Right cardiac atrium (tissue), 5 donors: ENCODE measurements at regions not wholly inside any gene's neighbourhood (a gene's known extent, or its start where the extent isn't known, plus 50 kb on each side); places are given as distances from the start of the nearest gene placed in this dataset.

Source experiments
- ATAC-seq, 2 donors: fragments of 200-7000 bp; cut with Tn5 transposase; one replicate each; pipeline versions ENCODE4 v1.8.0 to v1.9.1; 2020; ENCODE audit warnings: moderate library complexity in 2 of 2, mild to moderate bottlenecking in 1 of 2
- DNase-seq, 3 donors: peaks; one replicate each; pipeline ENCODE4 v3.0.0-alpha.2; 2020
- H3K27ac ChIP-seq: one replicate; pipeline ENCODE4 v1.5.1; 2013; ENCODE audit warnings: mild to moderate bottlenecking, low read length, control low read depth, moderate library complexity
- H3K27me3 ChIP-seq: one replicate; pipeline ENCODE4 v1.6.1; 2013; ENCODE audit not compliant: control insufficient read depth, insufficient read depth
- H3K4me1 ChIP-seq: one replicate; pipeline ENCODE4 v1.6.1; 2013; ENCODE audit warnings: low read length; ENCODE audit not compliant: control insufficient read depth, insufficient read depth
- H3K4me3 ChIP-seq: one replicate; pipeline ENCODE4 v1.5.1; 2013; ENCODE audit warnings: low read length, control low read depth
- H3K9me3 ChIP-seq: one replicate; pipeline ENCODE4 v1.6.1; 2013; ENCODE audit warnings: low read length; ENCODE audit not compliant: control insufficient read depth
- WGBS: extraction: QIAGEN DNeasy Blood & Tissue Kit; methylation state at CpG from one replicate; pipeline ENCODE4 v1.1.7; 2013; 5-methylcytosine and 5-hydroxymethylcytosine counted together
- intact Hi-C, 4 donors: fragments of 100-400 bp; cut with DNase I; formaldehyde crosslinking; loops; one replicate each; pipeline versions ENCODE4 v1.11.0 to v1.14.0; 2022 to 2023
- donor health status: healthy with polysubstance abuse.
- donor health status: DM: no; HTN: yes; CAD: no.
- donor health status: DM: no; HTN: no; CAD: no.
- donor health status: DM: no; HTN: yes; CAD: no; lungs with severe emphysema.
- donor health status: DM: yes; HTN: yes; CAD: no.

DNA sequence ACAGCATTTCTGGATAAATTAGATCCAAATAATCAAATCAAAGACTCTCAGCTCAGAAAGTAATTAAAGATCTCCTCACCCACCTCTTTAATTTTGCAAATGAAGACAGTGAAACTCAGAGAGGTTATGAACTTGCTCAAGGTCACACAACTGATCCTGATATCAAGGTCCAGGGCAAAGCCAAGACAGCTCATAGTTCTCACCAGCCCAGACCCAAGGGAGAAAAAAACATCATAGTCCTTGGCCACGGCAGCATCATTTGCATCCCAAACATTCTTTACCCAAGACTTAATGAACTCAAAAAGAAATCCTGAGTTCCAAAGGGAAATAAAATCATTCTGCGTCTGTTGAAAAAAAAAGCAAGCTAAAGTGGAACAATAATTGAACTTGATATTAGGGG is 112.1 kb downstream of the DAD1 start:
- DNase-seq (no peak), ATAC-seq (peak in 1 of 2 donors; percentile 51)
- intact Hi-C loops: no loop called here
- no peak overlapping the region for H3K27ac ChIP-seq
- 37% methylated on average over 2 of the region's 2 CpGs for WGBS
- no peak overlapping the region for H3K4me3 ChIP-seq
- no peaks in the 10 kb centered on the region for H3K9me3 ChIP-seq
- H3K27me3 ChIP-seq: no peaks in the 10 kb centered on the region
- H3K4me1 ChIP-seq: peaks cover 25% of the 10 kb centered on the region

DNA sequence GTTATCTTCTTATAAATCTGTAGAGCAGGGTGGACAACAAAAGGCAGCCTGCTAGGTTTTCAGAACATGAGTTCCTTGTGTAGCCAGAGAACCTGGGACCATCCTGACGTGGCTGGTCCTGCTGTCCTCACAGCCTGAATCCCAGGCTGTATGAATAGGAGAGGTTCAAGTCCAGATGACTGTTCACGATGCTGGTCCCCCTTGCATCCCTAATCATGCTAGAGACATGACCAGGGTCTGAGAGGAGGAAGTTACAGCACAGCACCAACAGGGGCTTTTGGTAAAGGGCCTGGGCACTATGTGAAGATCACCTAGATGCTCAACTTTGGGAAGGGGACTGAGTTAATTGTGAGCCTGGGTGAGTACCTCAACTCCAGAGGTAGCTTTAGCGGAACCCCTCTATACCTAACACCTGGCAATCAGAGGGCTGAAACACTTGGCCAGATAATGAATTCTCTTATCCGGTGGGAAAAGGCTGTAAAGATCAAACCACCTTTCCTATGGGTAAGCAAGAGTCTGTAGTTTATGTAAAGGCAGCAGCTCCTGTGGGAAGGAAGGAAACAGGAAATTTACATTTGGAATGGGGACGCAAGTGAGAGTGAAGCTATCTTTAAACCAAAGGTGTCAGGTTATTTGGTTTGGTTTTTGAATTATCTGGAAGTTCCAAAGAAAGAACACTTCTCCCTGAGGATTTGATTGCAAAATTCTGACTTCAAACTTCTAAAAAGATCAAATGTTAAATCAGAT is 112.8 kb downstream of the DAD1 start:
- H3K27ac ChIP-seq: no peak overlapping the region

DNA sequence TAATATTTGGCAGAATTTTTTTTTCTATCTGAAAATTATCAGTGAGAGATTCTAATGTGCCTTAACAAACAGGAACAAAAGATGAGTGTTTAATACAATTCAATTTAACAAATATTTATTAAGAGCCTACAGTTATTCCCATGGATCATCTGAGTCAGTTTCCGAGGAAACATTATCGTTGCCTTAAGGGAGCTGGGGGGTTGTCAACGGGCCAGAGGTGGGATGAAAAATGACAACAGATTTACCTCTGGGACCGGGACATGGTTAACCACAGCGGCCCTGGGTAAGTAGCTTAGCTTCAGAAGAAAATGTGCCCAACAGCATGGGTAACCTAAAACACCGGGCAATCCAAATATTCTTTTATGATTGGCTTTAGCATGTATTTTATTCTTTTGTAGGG is 113.6 kb downstream of the DAD1 start:
- DNase-seq (no peak), ATAC-seq (no peak)
- Histone ChIP-seq H3K4me1 (peaks cover 23% of the 10 kb centered on the region), H3K27ac (no peak overlapping the region), H3K4me3 (no peak overlapping the region), H3K9me3 (no peaks in the 10 kb centered on the region), H3K27me3 (no peaks in the 10 kb centered on the region)
- 59% methylated on average over 6 of the region's 6 CpGs for WGBS
- intact Hi-C loops: no loop called here

More for the DNA sequence above, 112.8 kb downstream of the DAD1 start:
- H3K4me1 ChIP-seq: peaks cover 23% of the 10 kb centered on the region
- 69% methylated on average over 5 of the region's 5 CpGs for WGBS
- ATAC-seq (no peak), DNase-seq (no peak)
- intact Hi-C loops: no loop called here
- H3K4me3 ChIP-seq: no peak overlapping the region
- H3K27me3 ChIP-seq: no peaks in the 10 kb centered on the region
- H3K9me3 ChIP-seq: no peaks in the 10 kb centered on the region

DNA sequence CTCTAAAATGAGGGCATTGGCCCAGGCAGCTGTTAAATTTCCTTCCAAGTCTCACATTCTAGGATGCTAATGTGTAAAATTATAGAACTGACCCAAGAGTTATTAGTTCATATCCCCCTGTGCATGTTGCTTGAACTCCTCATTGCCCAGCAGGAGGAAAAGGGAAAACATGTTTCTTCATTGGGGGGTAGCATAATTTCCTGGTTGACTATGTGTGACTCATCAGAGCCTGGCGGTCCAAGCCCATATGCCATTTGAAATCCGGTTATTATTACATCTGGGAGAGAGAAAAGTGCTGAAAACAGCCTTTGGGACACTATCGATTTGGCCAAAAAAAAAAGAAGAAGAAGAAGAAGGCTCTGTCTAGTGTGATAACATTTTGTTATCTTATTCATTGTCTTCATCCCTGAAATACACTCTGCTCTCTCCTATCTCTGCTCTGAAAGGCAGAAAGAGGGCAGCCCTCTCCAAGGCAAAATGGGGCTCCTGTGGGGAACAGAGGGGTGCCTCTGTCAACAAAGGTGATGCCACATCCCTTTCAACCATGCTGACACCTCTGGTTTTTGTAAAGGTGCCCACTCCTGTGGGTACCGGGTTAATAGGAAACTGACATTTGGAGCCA is 114.2 kb downstream of the DAD1 start:
- intact Hi-C loops: loop anchor here in 2 of 4 donors (5.0 kb wide), 1 partner anchor 83 kb away; no protein-coding TSS in a partner anchor
- Histone ChIP-seq H3K4me3 (no peak overlapping the region), H3K27ac (no peak overlapping the region), H3K9me3 (no peaks in the 10 kb centered on the region), H3K27me3 (no peaks in the 10 kb centered on the region), H3K4me1 (peaks cover 23% of the 10 kb centered on the region)
- DNase-seq (no peak), ATAC-seq (no peak)
- WGBS: 44% methylated on average over 4 of the region's 4 CpGs

DNA sequence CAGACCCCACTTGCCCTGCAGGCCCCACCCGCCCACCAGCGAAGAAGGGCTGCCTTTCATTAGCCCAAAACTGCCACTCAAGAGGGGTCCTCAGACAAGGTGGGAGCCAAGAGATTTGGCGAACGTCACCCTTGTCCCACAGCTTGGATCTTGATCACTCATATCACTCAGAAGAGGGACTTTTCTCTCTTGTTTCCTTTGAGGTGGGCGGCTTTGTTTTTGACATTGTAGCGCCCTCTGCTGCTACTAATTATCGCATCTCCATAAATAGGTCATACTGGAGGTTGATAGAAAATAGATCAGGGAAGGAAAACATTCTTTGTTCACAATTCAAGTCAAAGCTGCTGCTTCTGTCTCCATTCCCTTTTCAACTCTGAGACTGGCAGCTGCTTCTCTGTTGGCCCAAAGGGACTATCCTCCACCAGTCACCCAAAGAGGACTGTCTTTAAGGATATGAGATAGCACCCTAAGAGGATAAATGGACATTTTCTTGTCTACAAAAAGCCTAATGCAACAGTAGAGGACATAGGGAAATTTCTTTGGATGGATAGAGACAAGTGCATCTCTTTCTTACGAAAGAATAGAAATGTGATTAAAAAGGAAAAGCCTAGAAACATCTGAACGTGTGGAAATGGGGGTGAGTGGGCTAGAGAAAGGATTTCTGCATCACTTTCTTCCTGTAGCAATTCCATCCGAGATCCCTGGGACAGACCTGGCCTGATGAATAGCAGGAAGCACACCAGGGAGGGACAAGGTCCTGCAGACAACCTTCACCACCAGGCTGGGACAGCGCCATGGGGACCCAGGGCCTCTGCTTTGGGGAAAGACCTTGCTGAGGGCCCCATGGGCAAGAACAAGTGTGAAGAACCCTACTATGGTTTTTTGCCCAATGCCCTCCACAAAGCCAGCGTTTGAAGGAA is 115.8 kb downstream of the DAD1 start:
- 63% methylated on average over 12 of the region's 12 CpGs for WGBS
- peaks cover 19% of the 10 kb centered on the region for H3K4me1 ChIP-seq
- H3K27me3 ChIP-seq: no peaks in the 10 kb centered on the region
- ATAC-seq (peak; percentile 5 to 39), DNase-seq (no peak)
- H3K9me3 ChIP-seq: no peaks in the 10 kb centered on the region
- intact Hi-C loops: loop anchor here in 3 of 4 donors (2.0 to 5.0 kb wide), 2 partner anchors 80 to 81 kb away; no protein-coding TSS in a partner anchor
- no peak overlapping the region for H3K27ac ChIP-seq
- no peak overlapping the region for H3K4me3 ChIP-seq

DNA sequence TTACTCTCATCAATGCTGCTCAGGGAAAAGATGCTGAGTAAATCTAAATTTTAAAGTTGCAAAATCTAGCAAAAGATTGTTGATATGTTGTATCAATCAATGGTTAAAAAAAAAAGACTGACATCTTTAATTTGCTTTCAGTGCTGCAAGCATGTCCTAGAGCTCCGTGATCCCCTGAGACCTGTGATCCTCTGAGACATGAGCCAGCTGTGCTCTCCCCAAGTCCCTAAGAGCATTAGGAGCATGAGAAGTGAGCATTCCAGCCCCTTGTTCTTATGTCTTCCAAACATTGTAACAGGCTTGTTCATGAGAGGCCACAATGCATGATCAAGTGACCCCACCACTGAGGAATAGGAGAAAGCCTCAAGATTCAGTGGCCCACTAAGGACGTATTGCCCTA is 116.6 kb downstream of the DAD1 start:
- intact Hi-C loops: loop anchor here in 3 of 4 donors (2.0 to 5.0 kb wide), 2 partner anchors 80 kb away; no protein-coding TSS in a partner anchor
- ATAC-seq (no peak), DNase-seq (no peak)
- peaks cover 14% of the 10 kb centered on the region for H3K4me1 ChIP-seq
- no peak overlapping the region for H3K27ac ChIP-seq
- WGBS: 90% methylated on average over 2 of the region's 2 CpGs
- no peak overlapping the region for H3K4me3 ChIP-seq
- H3K27me3 ChIP-seq: no peaks in the 10 kb centered on the region
- no peaks in the 10 kb centered on the region for H3K9me3 ChIP-seq

DNA sequence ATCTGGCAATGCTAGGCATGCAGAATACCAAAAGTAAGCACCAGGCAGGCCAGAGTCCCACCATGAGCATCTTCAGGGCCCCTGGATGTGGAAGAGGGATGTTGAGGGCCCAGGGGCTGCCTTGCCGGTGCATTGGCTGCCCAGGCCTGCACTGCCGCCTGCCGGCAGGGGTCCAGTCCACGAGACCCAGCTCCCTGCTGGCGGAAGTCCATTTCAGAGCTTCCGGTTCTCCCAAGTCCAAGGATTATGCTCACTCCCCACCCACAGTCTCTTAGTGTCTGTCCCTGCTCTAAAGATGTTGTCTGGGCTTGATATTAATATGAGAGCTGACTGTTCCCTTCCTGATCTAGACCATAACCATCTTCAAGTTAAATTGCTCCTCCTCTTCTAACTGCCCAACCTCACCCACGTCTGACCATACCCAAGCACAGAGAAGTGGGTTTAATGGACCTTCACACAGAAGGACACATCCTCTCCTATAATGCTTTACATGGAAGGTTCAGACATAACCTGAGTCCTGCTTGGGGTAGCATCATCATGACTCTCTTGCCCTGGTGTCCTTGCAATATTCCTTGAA is 117.4 kb downstream of the DAD1 start:
- no peak overlapping the region for H3K27ac ChIP-seq
- H3K27me3 ChIP-seq: no peaks in the 10 kb centered on the region
- peak; percentile 57 to 78 (median 78) for DNase-seq
- ATAC-seq: peak; percentile 44 to 62
- peaks cover 13% of the 10 kb centered on the region for H3K4me1 ChIP-seq
- WGBS: 25% methylated on average over 7 of the region's 7 CpGs
- H3K9me3 ChIP-seq: no peaks in the 10 kb centered on the region
- intact Hi-C loops: loop anchor here (2.0 to 5.0 kb wide), 3 partner anchors 79 to 81 kb away; no protein-coding TSS in a partner anchor
- H3K4me3 ChIP-seq: no peak overlapping the region

DNA sequence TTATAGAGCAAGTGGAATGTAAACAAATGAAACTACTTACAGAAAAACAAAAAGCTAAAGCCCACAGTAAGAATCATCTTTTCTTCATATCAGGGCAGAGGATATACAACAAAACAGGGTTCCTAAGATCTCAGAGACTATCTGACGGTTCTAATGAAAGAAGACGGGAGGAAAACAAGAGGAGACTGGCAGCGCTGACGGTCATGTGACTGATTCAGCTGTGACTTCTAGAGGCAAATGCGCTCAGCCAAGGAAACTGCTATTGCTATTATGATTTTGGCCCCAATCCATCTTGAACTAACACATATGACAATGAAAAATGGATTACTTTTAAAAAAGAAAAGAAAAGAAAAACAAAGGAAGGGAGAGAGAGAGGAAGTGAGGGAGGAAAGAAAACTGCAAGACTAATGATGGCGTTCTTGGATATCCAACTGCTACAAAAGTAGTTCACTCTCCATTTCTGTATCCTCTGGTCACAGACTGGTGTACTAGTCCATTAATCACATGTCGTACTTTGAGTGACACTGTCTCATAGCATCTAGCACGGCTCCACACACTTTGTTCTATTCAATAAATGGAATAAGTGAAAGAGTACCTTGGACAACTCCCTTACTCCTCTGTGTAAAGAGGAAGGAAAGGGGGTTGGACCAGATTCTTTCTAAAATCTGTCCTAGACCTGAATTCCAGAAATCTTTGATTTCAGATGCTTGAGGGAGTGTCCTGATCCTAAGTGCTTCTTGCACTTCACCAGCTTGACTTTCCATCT is 119.3 kb downstream of the DAD1 start:
- H3K4me1 ChIP-seq: peaks cover 6% of the 10 kb centered on the region
- 32% methylated on average over 8 of the region's 8 CpGs for whole genome bisulfite sequencing
- intact Hi-C loops: loop anchor here in 3 of 4 donors (2.0 to 5.0 kb wide), 2 partner anchors 77 to 79 kb away; no protein-coding TSS in a partner anchor
- DNase-seq: peak in 1 of 3 donors; percentile 68
- H3K4me3 ChIP-seq: no peak overlapping the region
- no peak overlapping the region for H3K27ac ChIP-seq
- ATAC-seq: no peak
- H3K9me3 ChIP-seq: no peaks in the 10 kb centered on the region
- H3K27me3 ChIP-seq: no peaks in the 10 kb centered on the region

DNA sequence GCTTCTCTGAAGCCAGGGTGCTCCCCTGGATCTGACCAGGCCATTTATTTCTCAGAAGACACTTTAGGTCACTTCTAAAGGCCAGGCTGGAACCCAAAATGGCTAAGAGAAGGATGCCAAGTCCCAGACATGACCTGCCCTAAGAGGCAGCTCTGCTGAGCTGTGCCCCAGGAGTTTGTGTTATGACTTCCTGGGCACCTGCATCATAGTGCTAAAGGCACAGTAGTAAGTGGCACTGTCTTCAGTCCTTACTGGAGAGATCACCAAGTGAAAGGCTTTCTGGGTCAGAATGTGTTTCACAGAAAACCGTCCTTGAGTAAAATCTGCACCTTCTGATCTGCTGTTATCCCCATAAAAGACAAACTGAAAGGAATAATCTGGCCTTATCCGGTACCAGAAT is 120.2 kb downstream of the DAD1 start:
- no peak overlapping the region for H3K27ac ChIP-seq
- WGBS: 90% methylated on average over 2 of the region's 2 CpGs

DNA sequence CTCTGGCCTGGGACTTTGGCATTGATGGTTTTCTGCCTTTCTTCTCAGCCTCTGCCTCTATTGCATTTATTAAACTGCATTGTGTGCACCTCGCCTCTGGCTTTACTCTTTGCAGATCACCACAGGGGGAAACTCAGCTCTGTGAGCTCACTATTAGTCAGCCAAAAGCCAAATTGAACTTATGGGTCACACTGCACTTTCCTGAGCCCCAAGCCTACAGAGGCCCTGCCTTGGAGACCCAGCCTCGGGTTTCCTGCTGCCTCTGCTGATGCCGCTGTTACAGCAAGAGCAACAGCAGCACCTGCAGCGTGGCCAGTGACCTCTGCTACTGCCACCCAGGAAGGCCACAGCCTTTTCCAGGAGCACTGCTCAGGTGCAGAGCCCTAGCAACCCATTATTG is 122.5 kb downstream of the DAD1 start:
- H3K9me3 ChIP-seq: no peaks in the 10 kb centered on the region
- no peaks in the 10 kb centered on the region for H3K27me3 ChIP-seq
- H3K4me3 ChIP-seq: no peak overlapping the region
- intact Hi-C loops: no loop called here
- DNase-seq (no peak), ATAC-seq (no peak)
- no peak overlapping the region for H3K27ac ChIP-seq
- 86% methylated on average over 4 of the region's 4 CpGs for WGBS
- H3K4me1 ChIP-seq: peaks cover 2% of the 10 kb centered on the region

More for the DNA sequence above, 120.2 kb downstream of the DAD1 start:
- intact Hi-C loops: no loop called here
- DNase-seq: no peak
- Histone ChIP-seq H3K4me3 (no peak overlapping the region), H3K27me3 (no peaks in the 10 kb centered on the region), H3K9me3 (no peaks in the 10 kb centered on the region), H3K4me1 (peaks cover 6% of the 10 kb centered on the region)
- no peak for ATAC-seq
